IMR-90 (cell line): ENCODE measurements at regions not wholly inside any gene's neighbourhood (a gene's known extent, or its start where the extent isn't known, plus 50 kb on each side); places are given as distances from the start of the nearest gene placed in this dataset.

ENCODE experiments used
- ATAC-seq: fragments of 200-7000 bp; cut with Tn5 transposase; 2 replicates; pipeline ENCODE4 v1.9.1; 2020; ENCODE audit warnings: low read depth, mild to moderate bottlenecking, moderate library complexity
- BruUV-seq: library from RNA; stranded (reverse); fragments of 400-500 nt; replicated peaks from 2 replicates; lab custom pipeline; 2021; lab: Mats Ljungman, UMichigan
- CTCF ChIA-PET: fragments of 300-600 bp; formaldehyde crosslinking; extraction: SDS; loops from one replicate; lab custom pipeline; 2021; ENCODE audit warnings: antibody characterized with exemption; lab: Yijun Ruan, JAX
- POLR2A ChIA-PET: fragments of 300-600 bp; sonication (Branson Sonifier 250); formaldehyde crosslinking; loops from one replicate; lab custom pipeline; 2022; ENCODE audit warnings: antibody characterized with exemption; ENCODE audit not compliant: unreplicated experiment; lab: Charles Lee
- DNase-seq: peaks from one replicate; pipeline ENCODE4 v3.0.0; 2013
- H2AFZ ChIP-seq: replicated peaks from 2 replicates; pipeline ENCODE3; 2013; ENCODE audit warnings: low read length, mild to moderate bottlenecking; ENCODE audit not compliant: poor library complexity
- H2AK5ac ChIP-seq: 2 replicates; pipeline ENCODE4 v1.6.1; 2013; ENCODE audit warnings: low read depth, low read length, inconsistent platforms
- H2AK9ac ChIP-seq: replicated peaks from 2 replicates; pipeline ENCODE3; 2013; ENCODE audit warnings: mild to moderate bottlenecking, low read depth, low read length, moderate library complexity; ENCODE audit not compliant: poor library complexity
- H2BK120ac ChIP-seq: 2 replicates; pipeline ENCODE4 v1.6.1; 2013; ENCODE audit warnings: low read depth, low read length, inconsistent platforms
- H2BK15ac ChIP-seq: 3 replicates; pipeline ENCODE4 v1.6.1; 2013; ENCODE audit warnings: low read depth, low read length, inconsistent platforms
- H2BK20ac ChIP-seq: 2 replicates; pipeline ENCODE4 v1.6.1; 2013; ENCODE audit warnings: low read depth, mild to moderate bottlenecking, inconsistent platforms, low read length, moderate library complexity
- H2BK5ac ChIP-seq: 2 replicates; pipeline ENCODE4 v1.6.1; 2013; ENCODE audit warnings: mild to moderate bottlenecking, low read depth, low read length, inconsistent platforms; ENCODE audit not compliant: poor library complexity, severe bottlenecking
- H3K14ac ChIP-seq: replicated peaks from 2 replicates; pipeline ENCODE4 v1.6.1; 2013; ENCODE audit warnings: low read depth, low read length, inconsistent platforms
- H3K18ac ChIP-seq: 2 replicates; pipeline ENCODE4 v1.6.1; 2013; ENCODE audit warnings: low read depth, low read length, control low read depth
- H3K23ac ChIP-seq: 2 replicates; pipeline ENCODE4 v1.6.1; 2013; ENCODE audit warnings: low read depth, low read length, inconsistent platforms
- H3K27ac ChIP-seq: 2 replicates; pipeline ENCODE4 v1.5.1; 2013; ENCODE audit warnings: mild to moderate bottlenecking, control low read depth, low read length; ENCODE audit not compliant: insufficient read depth
- H3K27me3 ChIP-seq: 2 replicates; pipeline ENCODE4 v1.6.1; 2013; ENCODE audit warnings: low read length; ENCODE audit not compliant: control insufficient read depth, insufficient read depth
- H3K36me3 ChIP-seq: 2 replicates; pipeline ENCODE4 v1.6.1; 2013; ENCODE audit warnings: low read length, mixed read lengths; ENCODE audit not compliant: control insufficient read depth, insufficient read depth
- H3K4ac ChIP-seq: 2 replicates; pipeline ENCODE4 v1.6.1; 2013; ENCODE audit warnings: low read depth, low read length, inconsistent platforms
- H3K4me1 ChIP-seq: 2 replicates; pipeline ENCODE4 v1.6.1; 2013; ENCODE audit warnings: low read length, mixed read lengths; ENCODE audit not compliant: control insufficient read depth, insufficient read depth
- H3K4me2 ChIP-seq: 2 replicates; pipeline ENCODE4 v1.6.1; 2013; ENCODE audit warnings: low read depth, mild to moderate bottlenecking, control low read depth, low read length, moderate library complexity
- H3K4me3 ChIP-seq: 2 replicates; pipeline ENCODE4 v1.5.1; 2013; ENCODE audit warnings: low read depth, mild to moderate bottlenecking, control low read depth, low read length, moderate library complexity; ENCODE audit not compliant: insufficient read depth
- H3K56ac ChIP-seq: 2 replicates; pipeline ENCODE4 v1.6.1; 2013; ENCODE audit warnings: low read length, inconsistent platforms; ENCODE audit not compliant: insufficient read depth; ENCODE audit errors: extremely low read depth
- H3K79me1 ChIP-seq, 2 experiments: 2 replicates each; pipeline ENCODE4 v1.6.1; 2013; ENCODE audit warnings: low read length in 2 of 2, inconsistent platforms in 1 of 2, low read depth in 1 of 2
- H3K9ac ChIP-seq: 2 replicates; pipeline ENCODE4 v1.6.1; 2013; ENCODE audit warnings: low read depth, low read length, control low read depth
- H3K9me1 ChIP-seq: 2 replicates; pipeline ENCODE4 v1.6.1; 2013; ENCODE audit warnings: low read length, inconsistent platforms; ENCODE audit not compliant: insufficient read depth
- H3K9me3 ChIP-seq: 2 replicates; pipeline ENCODE4 v1.6.1; 2013; ENCODE audit warnings: low read length; ENCODE audit not compliant: control insufficient read depth, insufficient read depth
- H4K20me1 ChIP-seq: 2 replicates; pipeline ENCODE4 v1.6.1; 2013; ENCODE audit warnings: low read length, inconsistent platforms; ENCODE audit not compliant: insufficient read depth
- H4K5ac ChIP-seq: 2 replicates; pipeline ENCODE4 v1.6.1; 2013; ENCODE audit warnings: mild to moderate bottlenecking, low read depth, low read length, control low read depth
- H4K8ac ChIP-seq, 2 experiments: 2 replicates each; pipeline ENCODE4 v1.6.1; 2013; ENCODE audit warnings: low read depth in 2 of 2, low read length in 2 of 2, control low read depth in 1 of 2, inconsistent platforms in 1 of 2
- H4K91ac ChIP-seq: 2 replicates; pipeline ENCODE4 v1.6.1; 2013; ENCODE audit warnings: low read depth, low read length, inconsistent platforms; ENCODE audit not compliant: insufficient read depth
- ELK1 ChIP-seq: fragments of 150-350 bp; IDR thresholded peaks from 2 replicates; pipeline ENCODE4 v1.6.1; 2016; ENCODE audit warnings: low read depth, mild to moderate bottlenecking, low read length, moderate library complexity, borderline replicate concordance
- POLR2A ChIP-seq: IDR thresholded peaks from 2 replicates; pipeline ENCODE4 v1.6.1; 2012; ENCODE audit warnings: mild to moderate bottlenecking, low read depth, low read length
- WGBS, 2 experiments: methylation state at CpG; one replicate each; pipeline versions ENCODE4 v1.1.5 to v1.1.7; 2013; ENCODE audit warnings: missing lambda C conversion rate in 2 of 2; ENCODE audit not compliant: insufficient read length in 1 of 2; ENCODE audit errors: extremely low coverage in 2 of 2; 5-methylcytosine and 5-hydroxymethylcytosine counted together
- dilution Hi-C: fragments of 300-500 bp; cut with HindIII; formaldehyde crosslinking; loops from one replicate; pipeline ENCODE4 v1.14.3; 2018; ENCODE audit warnings: low sequenced_read_pairs; ENCODE audit not compliant: unreplicated experiment
- in situ Hi-C: fragments of 300-500 bp; cut with MboI; formaldehyde crosslinking; loops from 3 replicates; pipeline ENCODE4 v1.14.3; 2019; ENCODE audit warnings: low sequenced_read_pairs, inconsistent platforms, mixed read lengths
- intact Hi-C: fragments of 100-400 bp; cut with micrococcal nuclease; formaldehyde crosslinking; loops from 2 replicates; pipeline ENCODE4 v1.10.0; 2022
- TF ChIP-seq, protein P1 (sequence below): fragments of 150-350 bp; IDR thresholded peaks from 2 replicates; pipeline ENCODE4 v1.6.1; 2017; ENCODE audit warnings: mild to moderate bottlenecking, antibody characterized with exemption, low read length, low read depth

DNA sequence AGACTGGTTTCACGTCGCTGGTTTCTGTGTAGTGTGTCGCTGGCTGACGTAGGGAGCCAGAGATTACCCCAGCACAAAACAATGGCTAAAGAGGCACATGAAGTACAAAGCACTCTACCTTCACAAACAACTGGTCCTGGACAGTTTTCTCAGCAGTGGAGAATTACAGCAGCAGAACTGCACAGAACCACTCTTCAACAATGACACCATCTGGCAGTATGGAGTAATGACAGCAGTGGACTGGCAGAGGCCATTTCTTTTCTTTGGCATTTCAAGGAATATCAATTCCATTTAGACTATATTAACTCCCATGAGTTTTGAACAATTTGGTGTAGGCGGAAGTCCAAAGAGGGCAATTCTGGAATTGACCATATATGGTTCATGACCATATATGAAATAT lies 1074.1 kb downstream of the AACS start:
- Histone ChIP-seq H3K4me3 (no peak overlapping the region), H3K27ac (no peak overlapping the region), H3K9me1 (no peaks in the 10 kb centered on the region), H3K9me3 (peaks cover 24% of the 10 kb centered on the region), H2AFZ (no peak overlapping the region), H3K79me1 (no peaks in the 10 kb centered on the region), H4K5ac (no peak overlapping the region), H3K4ac (no peak overlapping the region), H3K4me1 (no peaks in the 10 kb centered on the region), H2AK9ac (no peak overlapping the region), H4K20me1 (no peaks in the 10 kb centered on the region), H3K9ac (no peak overlapping the region), H3K23ac (no peak overlapping the region), H4K91ac (no peak overlapping the region), H3K14ac (no peak overlapping the region), H3K27me3 (no peaks in the 10 kb centered on the region), H2BK5ac (no peak overlapping the region), H2BK15ac (no peak overlapping the region), H4K8ac (no peak overlapping the region), H2BK120ac (no peak overlapping the region), H3K36me3 (no peaks in the 10 kb centered on the region), H3K18ac (no peak overlapping the region), H2BK20ac (no peak overlapping the region), H3K4me2 (no peak overlapping the region), H2AK5ac (no peak overlapping the region), H3K56ac (no peak overlapping the region)
- no TSS peak for BruUV-seq
- ChIA-PET CTCF (no interaction called here), POLR2A (no interaction called here)
- TF ChIP-seq ELK1 (no peak), POLR2A (no peak)
- TF ChIP-seq, protein P1, sequence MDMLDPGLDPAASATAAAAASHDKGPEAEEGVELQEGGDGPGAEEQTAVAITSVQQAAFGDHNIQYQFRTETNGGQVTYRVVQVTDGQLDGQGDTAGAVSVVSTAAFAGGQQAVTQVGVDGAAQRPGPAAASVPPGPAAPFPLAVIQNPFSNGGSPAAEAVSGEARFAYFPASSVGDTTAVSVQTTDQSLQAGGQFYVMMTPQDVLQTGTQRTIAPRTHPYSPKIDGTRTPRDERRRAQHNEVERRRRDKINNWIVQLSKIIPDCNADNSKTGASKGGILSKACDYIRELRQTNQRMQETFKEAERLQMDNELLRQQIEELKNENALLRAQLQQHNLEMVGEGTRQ = no peak
- ATAC-seq = no peak
- intact Hi-C loops (no loop called here), dilution Hi-C loops (no loop called here), in situ Hi-C loops (no loop called here)
- DNase-seq = no peak
- no CpG with 5 or more reads among the region's 5 CpGs for WGBS, 2 experiments
